Endothelial cell of umbilical vein (primary cell): ENCODE measurements at regions not wholly inside any gene's neighbourhood (a gene's known extent, or its start where the extent isn't known, plus 50 kb on each side); places are given as distances from the start of the nearest gene placed in this dataset.

Experiments used
- CTCF ChIP-seq, 2 donors: IDR thresholded peaks; 1 replicate in 1 of 2; 2 replicates in 1 of 2; pipeline ENCODE4 v1.5.1; 2011; ENCODE audit warnings: low read length in 2 of 2, mild to moderate bottlenecking in 2 of 2, moderate library complexity in 2 of 2, control low read depth in 1 of 2, inconsistent platforms in 1 of 2, low read depth in 1 of 2; ENCODE audit not compliant: insufficient read depth in 1 of 2; ENCODE audit errors: extremely low read depth in 1 of 2
- EZH2 ChIP-seq: IDR thresholded peaks from 2 replicates; pipeline ENCODE4 v1.6.1; 2012; ENCODE audit warnings: borderline replicate concordance, low read depth, mild to moderate bottlenecking, moderate library complexity, low read length, inconsistent platforms; ENCODE audit not compliant: severe bottlenecking
- JUN ChIP-seq: IDR thresholded peaks from 2 replicates; pipeline ENCODE4 v1.6.1; 2011; ENCODE audit warnings: borderline replicate concordance, low read depth; ENCODE audit not compliant: insufficient read length, insufficient read depth
- POLR2A ChIP-seq: IDR thresholded peaks from 2 replicates; pipeline ENCODE4 v1.6.1; 2012; ENCODE audit warnings: low read depth, mild to moderate bottlenecking, control low read depth, low read length
- POLR2AphosphoS5 ChIP-seq: IDR thresholded peaks from 2 replicates; pipeline ENCODE4 v1.6.1; 2012; ENCODE audit warnings: low read depth, mild to moderate bottlenecking, control low read depth, low read length, moderate library complexity; ENCODE audit not compliant: insufficient read depth

DNA sequence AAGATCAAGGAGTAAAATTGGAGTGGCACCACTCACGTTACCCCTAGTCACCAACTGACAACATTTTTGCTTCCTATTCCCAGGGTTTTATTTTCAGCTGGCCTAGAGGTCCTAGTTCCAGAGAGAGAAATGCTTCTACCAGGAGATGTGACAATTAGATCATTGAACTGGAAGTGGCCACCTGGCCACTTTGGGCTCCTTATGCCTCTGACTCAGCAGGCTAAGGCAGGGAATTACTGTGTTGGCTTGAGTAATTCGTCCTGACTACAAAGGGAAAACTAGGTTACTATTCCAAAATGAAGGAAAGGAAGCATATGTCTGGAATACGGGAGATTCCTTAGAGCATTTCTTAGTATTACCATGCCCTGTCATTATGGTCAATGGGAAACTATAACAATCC is 831.6 kb upstream of the NDST4 start:
- TF ChIP-seq CTCF (IDR thresholded peaks at IDR 0.05; ENCODE audit: extremely low read depth in 1 of 2, insufficient read depth in 1 of 2, low read depth in 1 of 2, low read length in 2 of 2): no peak
- TF ChIP-seq POLR2A: no peak
- TF ChIP-seq JUN: no peak
- no peak for TF ChIP-seq EZH2
- no peak for TF ChIP-seq POLR2AphosphoS5
